ENCODE measurements at regions not wholly inside any gene's neighbourhood (a gene's known extent, or its start where the extent isn't known, plus 50 kb on each side); places are given as distances from the start of the nearest gene placed in this dataset.

- no TSS peak for BruUV-seq (replicated peaks)
- H3K36me3 ChIP-seq (ENCODE audit: low read depth, low read length): no peaks in the 10 kb centered on the region; the same call in 1 of the 2 replicates
- H3F3A ChIP-seq (ENCODE audit: low read length, unreplicated experiment): no peaks in the 10 kb centered on the region
- intact Hi-C loops (cut with micrococcal nuclease): no loop called here
- TF ChIP-seq EZH2 (IDR thresholded peaks at IDR 0.05; ENCODE audit: low read length, unreplicated experiment): no peak
- TF ChIP-seq CTCF (conservative IDR thresholded peaks at IDR 0.05; ENCODE audit: low read depth, low read length): no peak
- TF ChIP-seq EZH2phosphoT487 (IDR thresholded peaks at IDR 0.05; ENCODE audit: borderline replicate concordance, low read length): no peak
- DNase-seq: no peak
- no peak for ATAC-seq
- no peak overlapping the region for H3K4me2 ChIP-seq (ENCODE audit: low read length)
- H3K9ac ChIP-seq (ENCODE audit: low read length): no peak overlapping the region
- H3K9me3 ChIP-seq (ENCODE audit: low read length): no peaks in the 10 kb centered on the region
- CTCF ChIA-PET: no interaction called here
- no peaks in the 10 kb centered on the region for H3K79me2 ChIP-seq (ENCODE audit: low read length)
- POLR2A ChIA-PET (ENCODE audit: unreplicated experiment): no interaction called here
- no peaks in the 10 kb centered on the region for H4K20me1 ChIP-seq (ENCODE audit: low read length)
- no peaks in the 10 kb centered on the region for H3K27me3 ChIP-seq (ENCODE audit: low read length)
- H3K4me3 ChIP-seq (ENCODE audit: low read length): no peak overlapping the region
- H2AFZ ChIP-seq (ENCODE audit: low read length): no peak overlapping the region
- H3K9me2 ChIP-seq (replicated peaks; ENCODE audit: low read length): no peaks in the 10 kb centered on the region
- no peak overlapping the region for H3K27ac ChIP-seq (ENCODE audit: low read length)
- H3K4me1 ChIP-seq (ENCODE audit: insufficient read depth, low read length): peaks cover 4% of the 10 kb centered on the region; the same call in 1 of the 2 replicates
Measured at GRCh38 chr2:220129391-220129790, 502.0 kb downstream of the SLC4A3 start.

GRCh38 chr2:220134756-220135534 lies 507.5 kb downstream of the SLC4A3 start:
- no peaks in the 10 kb centered on the region for H4K20me1 ChIP-seq (ENCODE audit: low read length)
- peaks cover 6% of the 10 kb centered on the region for H3K4me1 ChIP-seq (ENCODE audit: insufficient read depth, low read length)
- H3K36me3 ChIP-seq (ENCODE audit: low read depth, low read length): no peaks in the 10 kb centered on the region; the same call in 1 of the 2 replicates
- intact Hi-C loops (cut with micrococcal nuclease): no loop called here
- H3K4me2 ChIP-seq (ENCODE audit: low read length): 0 out of 2 replicates have a peak overlapping the region, but pooled peaks have one; percentile 7
- no peak overlapping the region for H3K27ac ChIP-seq (ENCODE audit: low read length)
- BruUV-seq (replicated peaks): no TSS peak
- no peaks in the 10 kb centered on the region for H3K27me3 ChIP-seq (ENCODE audit: low read length)
- no peaks in the 10 kb centered on the region for H3K9me2 ChIP-seq (replicated peaks; ENCODE audit: low read length)
- H2AFZ ChIP-seq (ENCODE audit: low read length): no peak overlapping the region
- no peaks in the 10 kb centered on the region for H3F3A ChIP-seq (ENCODE audit: low read length, unreplicated experiment)
- H3K79me2 ChIP-seq (ENCODE audit: low read length): no peaks in the 10 kb centered on the region
- peak; percentile 73 for ATAC-seq
- no peak overlapping the region for H3K4me3 ChIP-seq (ENCODE audit: low read length)
- ChIA-PET CTCF (no interaction called here), POLR2A (ENCODE audit: unreplicated experiment) (no interaction called here)
- TF ChIP-seq EZH2phosphoT487 (IDR thresholded peaks at IDR 0.05; ENCODE audit: borderline replicate concordance, low read length) (no peak), EZH2 (IDR thresholded peaks at IDR 0.05; ENCODE audit: low read length, unreplicated experiment) (no peak), CTCF (conservative IDR thresholded peaks at IDR 0.05; ENCODE audit: low read depth, low read length) (no peak)
- H3K9me3 ChIP-seq (ENCODE audit: low read length): no peaks in the 10 kb centered on the region
- peak; percentile 39 for DNase-seq
- no peak overlapping the region for H3K9ac ChIP-seq (ENCODE audit: low read length)

GRCh38 chr2:220143336-220143735 lies 515.9 kb downstream of the SLC4A3 start:
- Histone ChIP-seq H3K9me3 (ENCODE audit: low read length) (no peaks in the 10 kb centered on the region), H2AFZ (ENCODE audit: low read length) (no peak overlapping the region), H3K27me3 (ENCODE audit: low read length) (no peaks in the 10 kb centered on the region), H4K20me1 (ENCODE audit: low read length) (no peaks in the 10 kb centered on the region), H3K79me2 (ENCODE audit: low read length) (no peaks in the 10 kb centered on the region), H3K9ac (ENCODE audit: low read length) (no peak overlapping the region), H3K36me3 (ENCODE audit: low read depth, low read length) (no peaks in the 10 kb centered on the region), H3F3A (ENCODE audit: low read length, unreplicated experiment) (no peaks in the 10 kb centered on the region), H3K27ac (ENCODE audit: low read length) (no peak overlapping the region), H3K4me2 (ENCODE audit: low read length) (no peak overlapping the region), H3K9me2 (replicated peaks; ENCODE audit: low read length) (no peaks in the 10 kb centered on the region), H3K4me3 (ENCODE audit: low read length) (no peak overlapping the region), H3K4me1 (ENCODE audit: insufficient read depth, low read length) (peaks cover 14% of the 10 kb centered on the region)
- peak; percentile 82 for DNase-seq
- intact Hi-C loops (cut with micrococcal nuclease): no loop called here
- no TSS peak for BruUV-seq (replicated peaks)
- ChIA-PET POLR2A (ENCODE audit: unreplicated experiment) (no interaction called here), CTCF (no interaction called here)
- ATAC-seq: peak; percentile 84
- TF ChIP-seq CTCF (conservative IDR thresholded peaks at IDR 0.05; ENCODE audit: low read depth, low read length) (no peak), EZH2phosphoT487 (IDR thresholded peaks at IDR 0.05; ENCODE audit: borderline replicate concordance, low read length) (no peak), EZH2 (IDR thresholded peaks at IDR 0.05; ENCODE audit: low read length, unreplicated experiment) (no peak)
